HCEC 1CT (cell line): ENCODE measurements at regions not wholly inside any gene's neighbourhood (a gene's known extent, or its start where the extent isn't known, plus 50 kb on each side); places are given as distances from the start of the nearest gene placed in this dataset.
A peak's percentile ranks its signal among the peaks of the same experiment; 100 is the strongest.
"Not testable (repeated sequence)": the region's sequence is repeated elsewhere in the genome, so short reads cannot be mapped to it uniquely, and the experiment has no call there.

Experiments
- DNase-seq: peaks from one replicate; pipeline ENCODE4 v3.0.0-alpha.2; 2017

GRCh38 chr14:56422703-56423213 lies 156.8 kb upstream of the TMEM260 start:
- DNase-seq = peak; percentile 63

GRCh38 chr14:56423544-56423943 lies 156.1 kb upstream of the TMEM260 start:
- DNase-seq = no peak

GRCh38 chr14:56431013-56431412 lies 148.6 kb upstream of the TMEM260 start:
- DNase-seq = no peak

- DNase-seq = no peak
Measured at GRCh38 chr14:56449670-56450213, 129.9 kb upstream of the TMEM260 start.

- DNase-seq = no peak
Measured at GRCh38 chr14:56452940-56453339, 126.7 kb upstream of the TMEM260 start.

- DNase-seq = not testable (repeated sequence)
Measured at GRCh38 chr14:56454680-56455079, 124.9 kb upstream of the TMEM260 start.

- no peak for DNase-seq
Measured at GRCh38 chr14:56460469-56460868, 119.1 kb upstream of the TMEM260 start.

- DNase-seq = no peak
Measured at GRCh38 chr14:56461276-56462275, 118.0 kb upstream of the TMEM260 start.

GRCh38 chr14:56463271-56463890 lies 116.2 kb upstream of the TMEM260 start:
- DNase-seq = no peak

GRCh38 chr14:56471056-56471455 lies 108.5 kb upstream of the TMEM260 start:
- DNase-seq = no peak

- DNase-seq = no peak
Measured at GRCh38 chr14:56474419-56475022, 105.1 kb upstream of the TMEM260 start.

GRCh38 chr14:56482310-56482911 lies 97.2 kb upstream of the TMEM260 start:
- DNase-seq = no peak

- peak; percentile 35 for DNase-seq
Measured at GRCh38 chr14:56487090-56487667, 92.4 kb upstream of the TMEM260 start.

- DNase-seq = peak; percentile 49
Measured at GRCh38 chr14:56487761-56488160, 91.8 kb upstream of the TMEM260 start.

GRCh38 chr14:56488306-56488705 lies 91.3 kb upstream of the TMEM260 start:
- no peak for DNase-seq

GRCh38 chr14:56490379-56490778 lies 89.2 kb upstream of the TMEM260 start:
- DNase-seq = peak; percentile 39

GRCh38 chr14:56491299-56492285 lies 88.0 kb upstream of the TMEM260 start:
- DNase-seq = peak; percentile 31

GRCh38 chr14:56494167-56494566 lies 85.4 kb upstream of the TMEM260 start:
- DNase-seq = no peak

GRCh38 chr14:56498112-56498511 lies 81.5 kb upstream of the TMEM260 start:
- no peak for DNase-seq

GRCh38 chr14:56501909-56502530 lies 77.6 kb upstream of the TMEM260 start:
- no peak for DNase-seq

- DNase-seq = no peak
Measured at GRCh38 chr14:56505361-56505760, 74.2 kb upstream of the TMEM260 start.
